Adrenal gland (tissue), 5 donors: ENCODE measurements at regions not wholly inside any gene's neighbourhood (a gene's known extent, or its start where the extent isn't known, plus 50 kb on each side); places are given as distances from the start of the nearest gene placed in this dataset.

Experiments
- CTCF ChIP-seq, 6 experiments: fragments of 450-650 bp in 4 of 6; fragments of 200-600 bp in 2 of 6; sonication (generic) in 1 of 6; IDR thresholded peaks; 1 replicate in 5 of 6; 2 replicates in 1 of 6; pipeline versions ENCODE4 v1.5.1 to v1.8.0; 2016 to 2021; ENCODE audit warnings: antibody characterized with exemption in 6 of 6, mild to moderate bottlenecking in 2 of 6, moderate library complexity in 1 of 6
- POLR2A ChIP-seq, 2 donors: fragments of 450-650 bp; IDR thresholded peaks; one replicate each; pipeline ENCODE4 v1.6.1; 2017; ENCODE audit warnings: antibody characterized with exemption in 2 of 2, mild to moderate bottlenecking in 2 of 2, moderate library complexity in 1 of 2
- donor health status: DM: no; HTN: no; CAD: no.

GRCh38 chr1:87707411-87707810, 378.7 kb downstream of the LMO4 start:
- TF ChIP-seq CTCF (IDR thresholded peaks at IDR 0.05) (no peak), POLR2A (IDR thresholded peaks at IDR 0.05) (no peak)
